PC-9 (cell line): ENCODE measurements at regions not wholly inside any gene's neighbourhood (a gene's known extent, or its start where the extent isn't known, plus 50 kb on each side); places are given as distances from the start of the nearest gene placed in this dataset.

ENCODE experiments used
- BruUV-seq: library from RNA; stranded (reverse); fragments of 400-500 nt; replicated peaks from 2 replicates; lab custom pipeline; 2021; lab: Mats Ljungman, UMichigan
- CTCF ChIA-PET: fragments of 300-600 bp; sonication (Branson Sonifier 250); formaldehyde crosslinking; loops from one replicate; lab custom pipeline; 2022; ENCODE audit warnings: antibody characterized with exemption; lab: Charles Lee
- POLR2A ChIA-PET: fragments of 300-600 bp; sonication (Branson Sonifier 250); formaldehyde crosslinking; loops from one replicate; lab custom pipeline; 2022; ENCODE audit warnings: antibody characterized with exemption; ENCODE audit not compliant: unreplicated experiment; lab: Charles Lee
- DNase-seq, 2 experiments: peaks; one replicate each; pipeline versions ENCODE4 v3.0.0 to v3.0.0-alpha.2; 2015 to 2022; ENCODE audit warnings: mixed read lengths in 1 of 2
- H2AFZ ChIP-seq: fragments of 200-600 bp; sonication (generic); 2 replicates; pipeline ENCODE4 v1.8.1; 2017; ENCODE audit warnings: antibody characterized with exemption
- H3F3A ChIP-seq: fragments of 200-600 bp; sonication (generic); 2 replicates; pipeline ENCODE4 v1.8.1; 2017; ENCODE audit warnings: antibody characterized with exemption, mild to moderate bottlenecking, low read depth; ENCODE audit not compliant: insufficient read depth
- H3K27ac ChIP-seq: fragments of 200-600 bp; sonication (generic); 2 replicates; pipeline ENCODE4 v1.6.1; 2016; ENCODE audit warnings: mixed run types
- H3K27me3 ChIP-seq: fragments of 200-600 bp; sonication (generic); 2 replicates; pipeline ENCODE4 v1.6.1; 2016; ENCODE audit warnings: low read depth, mixed run types; ENCODE audit not compliant: insufficient read depth
- H3K36me3 ChIP-seq: fragments of 200-600 bp; sonication (generic); 2 replicates; pipeline ENCODE4 v1.6.1; 2016; ENCODE audit warnings: low read depth, mixed run types
- H3K4me1 ChIP-seq: fragments of 200-600 bp; sonication (generic); replicated peaks from 2 replicates; pipeline ENCODE4 v1.6.1; 2016; ENCODE audit warnings: mixed run types; ENCODE audit not compliant: insufficient read depth
- H3K4me2 ChIP-seq: fragments of 200-600 bp; sonication (generic); 2 replicates; pipeline ENCODE4 v1.6.1; 2017; ENCODE audit warnings: mixed run types
- H3K4me3 ChIP-seq: fragments of 200-600 bp; sonication (generic); 2 replicates; pipeline ENCODE4 v1.6.1; 2016; ENCODE audit warnings: mixed run types
- H3K79me2 ChIP-seq: fragments of 200-600 bp; sonication (generic); 2 replicates; pipeline ENCODE4 v1.6.1; 2017; ENCODE audit warnings: low read depth, mixed run types
- H3K9me2 ChIP-seq: fragments of 200-600 bp; sonication (generic); 2 replicates; pipeline ENCODE4 v1.8.1; 2017; ENCODE audit warnings: mild to moderate bottlenecking; ENCODE audit not compliant: insufficient read depth
- H3K9me3 ChIP-seq: fragments of 200-600 bp; sonication (generic); 2 replicates; pipeline ENCODE4 v1.8.1; 2016; ENCODE audit warnings: low read depth; ENCODE audit not compliant: insufficient read depth
- H4K20me1 ChIP-seq: fragments of 200-600 bp; sonication (generic); 2 replicates; pipeline ENCODE4 v1.8.1; 2017; ENCODE audit not compliant: insufficient read depth
- CTCF ChIP-seq: fragments of 200-600 bp; sonication (generic); conservative IDR thresholded peaks from 2 replicates; pipeline ENCODE4 v1.6.1; 2017; ENCODE audit warnings: mixed run types, antibody characterized with exemption, mild to moderate bottlenecking, moderate library complexity
- EZH2 ChIP-seq: fragments of 200-600 bp; sonication (generic); IDR thresholded peaks from 2 replicates; pipeline ENCODE4 v1.8.0; 2017; ENCODE audit warnings: antibody characterized with exemption, low read depth
- intact Hi-C: fragments of 100-400 bp; cut with micrococcal nuclease; formaldehyde crosslinking; loops from one replicate; pipeline ENCODE4 v1.10.0; 2022; ENCODE audit not compliant: unreplicated experiment

- no peaks in the 10 kb centered on the region for H4K20me1 ChIP-seq
- H3K27ac ChIP-seq, result no peak overlapping the region
- POLR2A ChIA-PET, result no interaction called here
- no peaks in the 10 kb centered on the region; the same call in 1 of the 2 replicates for H3K9me3 ChIP-seq
- H3K79me2 ChIP-seq, result no peaks in the 10 kb centered on the region
- BruUV-seq, result no TSS peak
- H3K9me2 ChIP-seq, result peaks cover 3% of the 10 kb centered on the region; the same call in 1 of the 2 replicates
- no peaks in the 10 kb centered on the region for H3F3A ChIP-seq
- CTCF ChIA-PET, result interaction anchor here (0.6 kb wide), 1 partner anchor 110 kb away, joined by 3 read pairs; no protein-coding TSS in a partner anchor
- DNase-seq, result no peak
- no peak overlapping the region for H3K4me3 ChIP-seq
- 0 out of 2 replicates have a peak overlapping the region, but pooled peaks have one; percentile 6 for H2AFZ ChIP-seq
- no peak for TF ChIP-seq EZH2
- no peak for TF ChIP-seq CTCF
- no peaks in the 10 kb centered on the region for H3K27me3 ChIP-seq
- H3K4me2 ChIP-seq, result no peak overlapping the region
- no peaks in the 10 kb centered on the region for H3K4me1 ChIP-seq
- intact Hi-C loops, result no loop called here
- H3K36me3 ChIP-seq, result no peaks in the 10 kb centered on the region
Observed at GRCh38 chr1:198856601-198857000, 217.8 kb downstream of the PTPRC start.

GRCh38 chr1:198858033-198858432, 219.2 kb downstream of the PTPRC start:
- no peak overlapping the region for H3K4me3 ChIP-seq
- H4K20me1 ChIP-seq, result no peaks in the 10 kb centered on the region
- no peak overlapping the region for H3K27ac ChIP-seq
- ChIA-PET POLR2A (no interaction called here), CTCF (no interaction called here)
- no peak for TF ChIP-seq CTCF
- TF ChIP-seq EZH2, result no peak
- no peaks in the 10 kb centered on the region for H3F3A ChIP-seq
- no peaks in the 10 kb centered on the region for H3K36me3 ChIP-seq
- H3K9me3 ChIP-seq, result no peaks in the 10 kb centered on the region; the same call in 1 of the 2 replicates
- no peak overlapping the region for H2AFZ ChIP-seq
- no peaks in the 10 kb centered on the region for H3K4me1 ChIP-seq
- H3K79me2 ChIP-seq, result no peaks in the 10 kb centered on the region
- peaks cover 3% of the 10 kb centered on the region; the same call in 1 of the 2 replicates for H3K9me2 ChIP-seq
- no peaks in the 10 kb centered on the region for H3K27me3 ChIP-seq
- H3K4me2 ChIP-seq, result no peak overlapping the region
- intact Hi-C loops, result no loop called here
- no peak for DNase-seq
- no TSS peak for BruUV-seq

GRCh38 chr1:198860371-198860770, 221.5 kb downstream of the PTPRC start:
- no peak overlapping the region for H3K4me2 ChIP-seq
- CTCF ChIA-PET, result no interaction called here

More at GRCh38 chr1:198860371-198860770, 221.5 kb downstream of the PTPRC start:
- no peak overlapping the region for H2AFZ ChIP-seq
- H3F3A ChIP-seq, result no peaks in the 10 kb centered on the region
- no TSS peak for BruUV-seq
- intact Hi-C loops, result no loop called here
- H3K9me3 ChIP-seq, result no peaks in the 10 kb centered on the region; the same call in 1 of the 2 replicates
- H3K36me3 ChIP-seq, result no peaks in the 10 kb centered on the region
- TF ChIP-seq EZH2, result no peak
- no peak for TF ChIP-seq CTCF
- POLR2A ChIA-PET, result interaction anchor here (0.6 kb wide), 1 partner anchor 601 kb away, joined by 3 read pairs; no protein-coding TSS in a partner anchor
- H3K79me2 ChIP-seq, result no peaks in the 10 kb centered on the region
- no peaks in the 10 kb centered on the region for H3K4me1 ChIP-seq
- H4K20me1 ChIP-seq, result no peaks in the 10 kb centered on the region
- no peak overlapping the region for H3K27ac ChIP-seq
- H3K9me2 ChIP-seq, result peaks cover 3% of the 10 kb centered on the region; the same call in 1 of the 2 replicates
- H3K27me3 ChIP-seq, result no peaks in the 10 kb centered on the region
- DNase-seq, result no peak
- no peak overlapping the region for H3K4me3 ChIP-seq
